Forelimb muscle (tissue), 1 donor: ENCODE measurements at regions not wholly inside any gene's neighbourhood (a gene's known extent, or its start where the extent isn't known, plus 50 kb on each side); places are given as distances from the start of the nearest gene placed in this dataset.
"Not testable (repeated sequence)": the region's sequence is repeated elsewhere in the genome, so short reads cannot be mapped to it uniquely, and the experiment has no call there.

Source experiments
- DNase-seq: peaks from one replicate; pipeline ENCODE4 v3.0.0-alpha.2; 2013; ENCODE audit warnings: low read depth

DNA sequence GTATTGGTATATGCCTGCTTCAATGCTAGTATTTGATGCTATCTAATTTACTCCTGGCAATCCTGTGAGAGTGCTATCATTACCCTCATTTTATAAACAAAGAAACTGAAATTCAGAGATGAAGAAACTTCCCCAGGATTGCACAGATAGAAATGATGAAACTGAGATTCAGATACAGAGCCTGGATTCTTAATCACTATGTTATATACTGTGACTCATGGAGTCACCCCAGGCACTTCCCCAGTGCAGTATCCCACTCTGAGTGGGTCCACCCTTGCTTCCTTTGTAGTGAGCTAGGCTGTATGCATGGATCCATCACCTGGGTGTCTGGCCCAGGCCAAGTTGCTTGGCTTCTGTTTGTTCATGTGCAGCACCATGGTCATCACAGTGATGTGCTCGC is 133.9 kb downstream of the TRIM43 start:
- not testable (repeated sequence) for DNase-seq

DNA sequence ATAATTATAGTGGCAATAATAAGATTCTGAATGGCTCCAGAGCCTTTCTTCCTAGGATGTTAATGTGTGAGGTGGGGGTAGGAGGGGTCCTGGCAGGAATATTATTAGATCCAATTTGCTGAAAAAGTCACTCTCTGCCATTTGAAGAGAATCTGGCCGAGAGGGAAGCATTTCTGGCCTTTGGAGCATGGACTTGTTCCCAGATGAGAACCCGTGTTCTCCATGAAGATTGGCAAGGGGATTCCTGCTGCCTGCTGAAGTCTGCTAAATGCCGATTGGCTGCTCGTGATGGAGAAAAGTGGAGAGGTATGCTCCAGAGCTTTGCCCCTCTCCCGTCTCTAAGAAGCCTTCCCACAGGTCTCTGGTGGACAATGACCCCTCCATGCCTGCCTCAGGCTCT is 135.6 kb downstream of the TRIM43 start:
- not testable (repeated sequence) for DNase-seq

DNA sequence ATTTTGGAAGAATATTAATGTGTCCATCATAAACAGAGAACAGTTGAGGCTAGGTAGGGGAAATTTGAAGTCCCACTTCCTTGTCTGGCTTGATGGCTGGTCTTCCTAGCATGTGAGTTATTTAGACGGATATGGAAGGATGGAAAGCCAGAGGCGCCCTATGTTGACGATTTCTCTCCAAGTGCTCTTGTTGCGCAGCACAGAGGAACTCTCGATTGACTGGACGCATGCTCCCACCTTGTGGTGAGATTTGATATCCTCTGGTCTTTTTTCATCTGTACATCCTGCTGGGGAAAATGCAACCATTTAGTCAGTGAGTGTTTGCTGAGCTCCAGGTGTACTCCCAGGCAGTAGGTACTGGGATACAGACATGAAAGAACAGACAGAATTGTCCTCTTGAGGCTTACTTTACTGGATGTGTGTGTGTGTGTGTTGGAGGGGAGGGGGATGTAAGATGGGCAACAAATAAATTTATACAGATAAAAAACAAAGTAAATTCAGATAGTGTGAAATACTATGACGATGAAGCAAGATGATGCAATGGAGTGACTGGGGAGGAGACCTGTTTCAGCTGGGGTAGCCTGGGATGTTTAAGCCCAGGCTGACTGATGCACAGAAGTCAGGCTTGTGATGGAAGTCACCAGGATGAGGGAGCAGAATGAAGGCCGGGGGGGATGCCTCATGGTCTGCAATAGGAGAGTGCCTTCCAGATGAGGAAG is 137.2 kb downstream of the TRIM43 start:
- peak; percentile 67 for DNase-seq

DNA sequence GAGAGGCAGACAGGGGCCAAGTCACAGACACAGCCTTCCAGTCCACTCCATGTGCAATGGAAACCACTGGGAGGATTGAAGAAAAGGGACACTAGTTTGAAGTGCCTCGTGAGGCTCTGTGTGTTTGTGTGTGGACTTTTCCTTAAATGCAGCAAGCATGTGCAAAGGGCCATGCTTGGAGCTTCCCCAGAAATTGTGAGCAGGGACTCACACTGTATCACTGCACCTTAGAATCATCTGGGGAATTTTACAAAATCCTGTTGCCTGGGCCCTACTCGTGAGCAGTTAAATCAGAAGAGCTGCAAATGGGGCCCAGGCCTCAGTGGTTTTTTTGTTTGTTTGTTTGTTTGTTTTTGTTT is 137.8 kb downstream of the TRIM43 start:
- no peak for DNase-seq

DNA sequence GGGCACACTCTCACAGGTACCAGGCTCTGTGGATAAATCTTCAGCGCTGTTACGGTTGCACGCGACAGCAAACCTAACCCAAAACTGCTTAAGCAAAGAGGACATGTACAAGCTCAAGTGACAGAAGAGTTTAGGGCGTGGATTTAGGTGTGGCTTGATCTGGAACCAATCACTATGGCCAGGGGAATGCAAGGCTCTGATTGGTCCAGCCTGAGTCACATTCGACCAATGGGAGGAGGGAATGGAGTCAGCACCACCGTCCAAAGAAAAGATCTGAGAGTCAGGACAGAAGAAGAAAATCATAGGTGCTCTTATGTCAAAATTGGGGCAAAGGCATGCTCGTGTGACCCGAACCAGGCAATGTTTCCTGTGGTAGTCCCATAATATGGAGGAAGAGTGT is 139.0 kb downstream of the TRIM43 start:
- no peak for DNase-seq

- DNase-seq: no peak
These were observed 143.4 kb downstream of the TRIM43 start for GRCh38 chr2:95734976-95735890.

DNA sequence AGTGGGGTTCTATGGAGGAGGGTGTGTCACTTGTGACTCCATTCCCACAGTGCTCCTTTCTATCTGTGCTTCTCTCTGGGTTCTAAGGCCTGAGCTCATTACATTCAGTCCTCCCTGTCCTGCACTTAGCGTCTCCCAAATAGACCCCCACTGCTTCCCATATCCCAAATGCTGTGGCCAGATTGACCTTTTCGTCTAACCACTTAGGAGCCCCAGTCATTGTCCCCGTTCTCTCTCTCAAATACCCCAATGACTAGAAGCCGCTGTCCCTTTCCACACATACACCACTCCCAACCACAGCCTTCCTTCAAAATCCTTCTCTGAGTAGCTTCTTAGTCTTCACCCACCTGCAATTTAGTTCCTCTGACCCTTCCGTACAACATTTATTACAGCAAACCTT is 146.5 kb downstream of the TRIM43 start:
- DNase-seq: no peak

DNA sequence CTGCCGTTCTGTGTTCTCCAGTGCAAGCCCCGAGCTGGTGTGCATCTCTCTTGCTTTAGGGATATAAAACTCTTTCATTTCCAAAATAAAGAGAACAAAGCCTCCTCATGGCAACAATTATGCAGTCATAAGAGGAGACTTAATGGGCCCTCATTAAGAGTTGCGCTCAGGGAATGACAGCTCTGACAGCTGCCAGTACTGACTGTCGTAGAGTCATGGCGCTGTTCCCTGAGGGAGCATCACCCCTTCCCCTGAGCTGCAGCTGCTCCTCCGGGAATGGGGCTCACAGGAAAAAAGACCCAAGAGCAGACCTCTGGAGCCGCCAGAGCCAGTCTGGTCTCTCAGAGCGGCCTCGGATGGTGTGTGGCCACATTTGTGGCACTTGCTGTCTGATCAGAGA is 160.3 kb downstream of the TRIM43 start:
- not testable (repeated sequence) for DNase-seq

DNA sequence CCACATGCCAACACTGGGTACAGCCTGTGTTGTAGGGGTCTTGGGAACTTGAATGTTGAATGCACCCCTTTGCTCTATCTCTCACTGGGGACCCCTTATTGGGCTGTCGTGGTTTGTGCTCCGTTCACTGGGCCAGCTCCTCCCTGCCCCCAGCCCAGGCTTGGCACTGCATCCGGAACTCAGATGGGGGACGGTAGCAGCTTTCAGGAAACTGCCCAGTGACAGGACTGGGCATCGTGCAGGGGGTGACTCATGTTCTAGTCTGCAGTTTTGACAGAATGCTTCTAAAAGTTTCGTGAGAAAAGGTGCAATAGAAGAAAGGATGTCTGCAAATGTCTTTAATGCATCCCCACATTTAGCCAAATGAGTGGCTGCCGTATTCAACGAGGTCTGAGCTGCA is 162.0 kb downstream of the TRIM43 start:
- DNase-seq: not testable (repeated sequence)

GRCh38 chr2:95754213-95754612 is 162.4 kb downstream of the TRIM43 start:
- DNase-seq: not testable (repeated sequence)

GRCh38 chr2:95754819-95755563 is 163.2 kb downstream of the TRIM43 start:
- DNase-seq: not testable (repeated sequence)

DNA sequence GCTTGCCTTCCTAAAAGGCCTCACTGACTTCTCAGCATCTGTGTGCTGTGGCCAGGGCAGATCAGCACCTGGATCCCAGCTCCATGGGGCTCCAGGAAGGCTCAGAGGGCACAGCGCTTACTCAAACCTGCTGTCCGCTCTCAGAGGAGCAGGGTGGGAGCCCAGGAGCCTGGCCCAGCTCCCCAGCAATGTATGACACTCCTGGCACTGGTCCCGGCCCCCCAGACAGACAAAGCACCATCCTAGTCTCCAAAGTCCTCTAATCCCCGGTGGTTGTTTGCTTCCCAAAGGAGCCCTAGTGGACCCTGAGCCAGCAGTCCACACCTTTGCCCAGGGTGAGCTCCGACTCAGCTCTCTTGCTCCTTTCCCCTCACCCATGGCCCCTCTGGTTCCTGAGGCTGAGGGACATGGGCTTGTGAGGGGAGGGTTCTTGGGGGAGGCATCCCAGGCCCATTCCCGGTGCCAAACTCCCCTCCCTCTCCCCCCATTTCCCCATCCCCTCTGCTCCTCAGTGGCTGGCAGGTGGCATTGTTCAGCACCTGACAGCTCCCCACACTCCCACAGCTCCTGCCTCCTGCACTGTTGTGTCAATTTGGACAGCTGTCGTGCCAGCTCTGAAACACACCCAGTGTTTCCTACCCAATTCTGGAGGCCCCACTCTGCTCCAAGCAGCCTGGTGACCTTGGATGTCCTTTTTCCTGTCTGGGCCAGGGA is 164.3 kb downstream of the TRIM43 start:
- not testable (repeated sequence) for DNase-seq

DNA sequence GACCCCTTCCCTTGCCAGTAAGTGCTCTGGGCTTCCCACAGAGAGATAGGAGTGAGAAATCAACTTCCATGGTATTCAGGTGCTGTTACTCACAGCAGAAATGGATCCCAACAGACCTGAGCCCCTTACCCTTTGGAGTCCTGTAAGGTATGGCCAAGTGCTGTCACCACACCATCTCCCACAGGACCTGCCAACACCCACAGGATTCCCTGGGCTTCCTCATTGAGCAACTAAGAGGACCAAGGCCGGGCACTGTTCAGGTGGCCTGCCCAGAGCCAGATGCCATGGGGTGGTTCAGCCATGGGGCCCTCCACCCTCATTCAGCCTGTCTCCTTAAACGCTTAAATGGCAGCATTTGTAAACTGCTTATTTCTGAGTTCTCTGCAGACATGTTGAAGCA is 166.2 kb downstream of the TRIM43 start:
- no peak for DNase-seq

DNA sequence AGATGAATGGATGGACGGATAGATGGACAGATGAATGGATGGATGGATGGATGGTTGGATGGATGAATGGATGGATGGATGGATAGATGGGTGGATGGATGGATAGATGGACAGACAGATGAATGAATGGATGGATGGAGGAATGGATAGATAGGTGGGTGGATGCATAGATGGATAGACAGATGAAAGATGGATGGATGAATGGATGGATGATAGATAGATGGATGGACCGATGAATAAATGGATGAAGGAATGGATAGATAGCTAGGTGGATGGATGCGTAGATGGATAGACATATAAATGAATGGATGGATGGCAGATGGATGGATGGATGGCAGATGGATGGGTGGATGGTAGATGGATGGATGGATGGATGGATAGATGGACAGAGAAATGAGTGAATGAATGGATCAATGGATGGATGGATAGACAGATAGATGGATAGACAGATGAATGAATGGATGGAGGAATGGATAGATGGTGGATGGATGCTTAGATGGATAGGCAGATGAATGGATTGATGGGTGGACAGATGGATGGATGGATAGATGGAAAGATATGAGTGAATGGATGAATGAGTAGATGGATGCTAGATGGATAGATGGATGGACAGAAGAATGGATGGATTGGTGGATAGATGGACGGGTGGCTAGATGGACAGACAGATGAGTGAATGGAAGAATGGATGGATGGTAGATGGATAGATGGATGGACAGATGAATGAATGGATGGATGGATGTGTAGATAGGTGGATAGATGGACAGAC is 167.9 kb downstream of the TRIM43 start:
- no peak for DNase-seq

GRCh38 chr2:95760806-95761525 is 169.2 kb downstream of the TRIM43 start:
- no peak for DNase-seq

- no peak for DNase-seq
These were observed 169.8 kb downstream of the TRIM43 start for GRCh38 chr2:95761556-95761955.

- DNase-seq: not testable (repeated sequence)
These were observed 170.5 kb downstream of the TRIM43 start for GRCh38 chr2:95762023-95763021.

GRCh38 chr2:95763074-95763473 is 171.3 kb downstream of the TRIM43 start:
- not testable (repeated sequence) for DNase-seq

- not testable (repeated sequence) for DNase-seq
These were observed 173.2 kb downstream of the TRIM43 start for GRCh38 chr2:95764966-95765365.
